HFF-Myc (cell line): ENCODE measurements at regions not wholly inside any gene's neighbourhood (a gene's known extent, or its start where the extent isn't known, plus 50 kb on each side); places are given as distances from the start of the nearest gene placed in this dataset.

Experiments used
- DNase-seq: peaks from one replicate; pipeline ENCODE4 v3.0.0-alpha.2; 2011; ENCODE audit warnings: low read depth; ENCODE audit errors: extremely low read depth
- H3K4me3 ChIP-seq: replicated peaks from 2 replicates; pipeline ENCODE4 v1.5.1; 2011; ENCODE audit warnings: low read depth, mild to moderate bottlenecking, control low read depth, low read length
- TF ChIP-seq, protein P1 (sequence below): IDR thresholded peaks from 2 replicates; pipeline ENCODE4 v1.5.1; 2012; ENCODE audit warnings: mild to moderate bottlenecking, low read depth, low read length, control low read depth; ENCODE audit errors: missing control alignments

DNA sequence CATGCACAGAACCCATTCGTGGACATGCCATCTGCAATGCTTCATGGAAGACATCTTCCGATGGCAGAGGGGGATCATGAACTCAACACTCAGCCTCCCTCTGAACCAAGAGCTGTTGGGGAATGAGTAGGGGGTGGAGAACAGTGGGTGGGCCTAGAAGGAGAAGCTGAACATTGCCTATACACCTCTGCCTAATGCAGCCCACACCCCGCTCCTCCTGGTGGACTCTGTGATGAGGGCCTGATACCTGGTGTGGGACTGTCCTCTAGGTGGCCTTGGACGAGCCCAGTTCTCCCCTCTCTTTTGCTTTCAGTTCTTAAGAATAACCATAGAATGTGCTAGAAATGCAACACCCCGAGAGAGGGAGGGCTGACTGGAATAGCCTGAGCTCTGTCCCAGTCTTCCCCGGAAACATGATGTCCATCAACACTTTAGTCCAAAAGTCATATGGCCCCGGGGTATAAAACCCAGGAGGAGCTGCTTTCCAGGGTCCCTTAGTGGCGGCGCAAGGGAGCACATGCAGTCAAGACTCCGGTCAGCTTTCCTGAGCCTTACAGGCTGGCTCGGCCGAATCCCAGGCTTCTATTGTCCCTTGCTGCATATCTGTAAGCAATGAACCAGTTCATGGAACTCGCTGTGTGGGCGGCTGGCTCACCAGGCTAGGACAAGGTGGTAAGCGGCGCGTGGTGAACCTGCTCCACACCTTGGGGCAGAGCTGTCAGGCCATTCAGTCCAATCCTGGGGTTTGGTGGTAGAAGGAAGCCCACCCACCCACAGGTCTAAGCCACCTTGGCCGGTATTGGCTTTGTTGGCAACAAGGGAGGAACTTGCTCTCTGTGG lies 216.9 kb downstream of the CTTN start:
- TF ChIP-seq, protein P1, sequence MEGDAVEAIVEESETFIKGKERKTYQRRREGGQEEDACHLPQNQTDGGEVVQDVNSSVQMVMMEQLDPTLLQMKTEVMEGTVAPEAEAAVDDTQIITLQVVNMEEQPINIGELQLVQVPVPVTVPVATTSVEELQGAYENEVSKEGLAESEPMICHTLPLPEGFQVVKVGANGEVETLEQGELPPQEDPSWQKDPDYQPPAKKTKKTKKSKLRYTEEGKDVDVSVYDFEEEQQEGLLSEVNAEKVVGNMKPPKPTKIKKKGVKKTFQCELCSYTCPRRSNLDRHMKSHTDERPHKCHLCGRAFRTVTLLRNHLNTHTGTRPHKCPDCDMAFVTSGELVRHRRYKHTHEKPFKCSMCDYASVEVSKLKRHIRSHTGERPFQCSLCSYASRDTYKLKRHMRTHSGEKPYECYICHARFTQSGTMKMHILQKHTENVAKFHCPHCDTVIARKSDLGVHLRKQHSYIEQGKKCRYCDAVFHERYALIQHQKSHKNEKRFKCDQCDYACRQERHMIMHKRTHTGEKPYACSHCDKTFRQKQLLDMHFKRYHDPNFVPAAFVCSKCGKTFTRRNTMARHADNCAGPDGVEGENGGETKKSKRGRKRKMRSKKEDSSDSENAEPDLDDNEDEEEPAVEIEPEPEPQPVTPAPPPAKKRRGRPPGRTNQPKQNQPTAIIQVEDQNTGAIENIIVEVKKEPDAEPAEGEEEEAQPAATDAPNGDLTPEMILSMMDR: no peak
- DNase-seq: no peak
- H3K4me3 ChIP-seq: no peak overlapping the region

DNA sequence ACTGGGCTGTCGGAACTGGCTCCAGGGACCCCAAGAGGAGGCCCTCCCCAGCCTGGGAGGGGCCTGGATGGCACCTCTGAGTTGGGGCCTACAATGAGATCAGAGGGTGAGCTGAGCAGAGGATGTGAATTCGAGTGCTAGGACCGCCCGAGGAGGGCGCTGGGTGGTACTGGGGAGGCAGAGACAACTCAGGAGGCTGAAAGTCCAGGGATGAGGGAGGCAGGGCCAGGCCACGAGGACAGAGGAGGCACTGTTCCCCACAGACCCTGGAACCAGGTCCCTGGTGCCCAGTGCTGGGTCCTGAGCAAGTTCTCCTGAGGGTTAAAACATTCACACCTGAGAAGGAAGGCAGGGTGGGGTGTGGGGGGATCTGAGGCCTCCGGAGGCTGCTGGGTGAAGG lies 218.0 kb downstream of the CTTN start:
- no peak overlapping the region for H3K4me3 ChIP-seq
- TF ChIP-seq, protein P1: no peak
- no peak for DNase-seq

DNA sequence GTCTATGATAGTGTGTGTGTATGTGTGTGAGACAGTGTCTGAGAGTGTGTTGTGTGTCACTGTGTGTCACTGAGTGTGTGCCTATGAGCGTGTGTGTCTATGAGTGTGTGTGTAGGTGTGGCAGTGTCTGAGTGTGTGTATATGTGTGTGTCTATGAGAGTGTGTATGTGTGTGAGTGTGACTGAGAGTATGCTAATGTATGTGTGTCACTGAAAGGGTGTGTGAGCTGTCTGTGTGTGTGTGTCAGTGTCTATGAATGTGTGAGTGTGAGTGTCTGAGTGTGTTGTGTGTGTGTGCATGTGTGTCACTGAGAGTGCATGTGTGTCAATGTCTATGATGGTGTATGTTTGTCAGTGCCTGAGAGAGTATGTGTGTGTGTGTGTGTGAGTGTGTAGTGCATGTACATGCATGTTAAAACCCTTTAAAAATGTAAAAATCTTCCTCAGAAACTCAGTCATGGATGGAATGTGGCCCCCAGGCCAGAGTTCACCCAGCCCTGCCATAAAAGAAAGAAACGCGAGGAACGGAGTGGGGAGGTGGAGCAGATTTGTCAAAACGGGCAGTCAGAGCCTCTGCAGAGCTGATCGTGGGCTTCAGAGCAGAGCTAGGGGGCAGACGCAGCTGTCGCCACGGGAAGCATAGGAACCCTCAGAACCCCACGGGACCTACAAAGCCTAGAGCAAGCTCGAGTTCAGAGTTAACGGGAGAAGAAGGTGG lies 218.8 kb downstream of the CTTN start:
- no peak overlapping the region for H3K4me3 ChIP-seq
- TF ChIP-seq, protein P1: no peak
- no peak for DNase-seq

DNA sequence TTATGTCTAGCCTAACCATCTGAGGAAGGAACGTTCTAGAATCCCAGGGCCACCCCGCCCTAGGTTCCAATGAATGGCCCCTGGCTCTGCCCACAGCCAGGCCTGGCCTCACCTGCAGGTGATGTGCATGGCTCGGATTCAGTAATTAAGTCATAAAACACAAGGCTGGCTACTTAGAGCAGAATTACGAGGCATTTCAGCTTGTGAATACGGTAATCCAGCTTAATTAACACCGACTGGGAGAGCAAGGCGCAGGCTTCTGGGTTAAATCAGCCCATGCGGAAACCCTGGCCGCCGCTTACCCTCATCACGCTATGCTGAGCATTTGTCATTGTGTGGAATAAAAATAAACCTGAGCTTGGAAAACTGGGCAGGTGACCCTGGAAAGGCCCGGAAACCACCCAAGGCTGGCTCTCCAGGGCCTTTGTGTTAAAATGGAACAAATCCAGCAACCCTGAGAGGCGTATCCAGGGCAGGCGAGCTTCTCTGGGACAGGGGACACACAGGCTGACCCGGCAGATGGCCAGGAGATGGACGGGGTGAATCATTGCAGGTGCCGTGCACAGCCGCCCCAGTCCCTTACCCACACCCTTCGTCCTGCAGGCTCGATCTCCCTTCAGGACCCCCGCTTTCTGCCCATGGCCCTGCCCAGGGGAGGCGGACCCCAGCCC lies 220.2 kb downstream of the CTTN start:
- TF ChIP-seq, protein P1: no peak
- no peak overlapping the region for H3K4me3 ChIP-seq

DNA sequence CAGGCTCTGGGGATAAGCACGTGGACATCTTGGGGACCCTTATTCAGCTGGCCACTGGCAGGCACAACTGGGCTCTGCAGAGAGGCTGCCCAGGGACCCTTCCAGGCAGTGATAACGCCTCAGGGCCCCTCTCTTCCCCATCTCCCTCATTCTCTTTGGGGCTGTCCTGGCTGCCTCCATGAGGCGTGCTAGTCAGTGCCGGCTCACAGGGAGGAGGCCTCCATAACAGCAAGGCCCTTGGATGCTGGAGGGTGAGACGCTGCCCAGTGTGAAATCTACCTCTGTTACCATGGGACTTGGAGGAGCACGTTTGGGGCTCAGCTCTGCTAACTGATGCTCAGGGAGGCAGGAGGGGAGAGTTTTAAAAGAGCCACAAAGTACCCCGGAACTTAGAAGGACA lies 221.3 kb downstream of the CTTN start:
- H3K4me3 ChIP-seq: no peak overlapping the region
- no peak for DNase-seq
- TF ChIP-seq, protein P1: no peak

More for the DNA sequence above, 220.2 kb downstream of the CTTN start:
- DNase-seq: no peak

GRCh38 chr11:70620510-70621184 lies 222.3 kb downstream of the CTTN start:
- H3K4me3 ChIP-seq: no peak overlapping the region
- no peak for DNase-seq
- TF ChIP-seq, protein P1: no peak
